ENCODE measurements at regions not wholly inside any gene's neighbourhood (a gene's known extent, or its start where the extent isn't known, plus 50 kb on each side); places are given as distances from the start of the nearest gene placed in this dataset.

GRCh38 chr3:7854721-7855120 lies 646.9 kb upstream of the LMCD1 start:
- RAD21 ChIA-PET (ENCODE audit: unreplicated experiment): no interaction called here
- Histone ChIP-seq H3K27ac (ENCODE audit: control insufficient read depth, insufficient read depth) (no peak overlapping the region), H3K4me1 (ENCODE audit: control insufficient read depth, insufficient read depth, low read length) (no peaks in the 10 kb centered on the region), H3K4me2 (ENCODE audit: control insufficient read depth, insufficient read depth) (no peak overlapping the region), H3K9me3 (replicated peaks; ENCODE audit: control insufficient read depth, insufficient read depth, low read length) (no peaks in the 10 kb centered on the region), H2AFZ (ENCODE audit: control insufficient read depth, low read depth, low read length) (no peak overlapping the region), H3K36me3 (ENCODE audit: control insufficient read depth in 2 of 2, insufficient read depth in 2 of 2, low read length in 1 of 2) (no peaks in the 10 kb centered on the region), H3K9ac (ENCODE audit: control insufficient read depth, insufficient read depth, low read length) (no peak overlapping the region), H3K27me3 (replicated peaks in 1 of 2; ENCODE audit: control insufficient read depth in 2 of 2, insufficient read depth in 2 of 2, low read length in 1 of 2) (no peaks in the 10 kb centered on the region), H4K20me1 (ENCODE audit: control insufficient read depth, insufficient read depth) (no peaks in the 10 kb centered on the region), H3K79me2 (ENCODE audit: control insufficient read depth, insufficient read depth, low read length) (no peaks in the 10 kb centered on the region), H3K4me3 (no peak overlapping the region)
- DNase-seq (ENCODE audit: low read depth, low spot score) (no peak), ATAC-seq (no peak), FAIRE-seq (no peak)
- SMC1A ChIA-PET (ENCODE audit: uncharacterized antibody, unreplicated experiment): no interaction called here
- POLR2A ChIA-PET: no interaction called here
- intact Hi-C loops (cut with micrococcal nuclease; ENCODE audit: unreplicated experiment) (no loop called here), in situ Hi-C loops (cut with MboI) (no loop called here)
- BruUV-seq (replicated peaks): no TSS peak
- WGBS (ENCODE audit: insufficient coverage, insufficient replicate concordance, low lambda C conversion rate, missing lambda C conversion rate): 37% methylated on average over 5 of the region's 5 CpGs
- CTCF ChIA-PET: no interaction called here
- TF ChIP-seq ZNF384 (IDR thresholded peaks at IDR 0.05; ENCODE audit: borderline replicate concordance, low read depth, low read length) (no peak), WRNIP1 (IDR thresholded peaks at IDR 0.05; ENCODE audit: borderline replicate concordance, low read depth, low read length) (no peak), NBN (IDR thresholded peaks at IDR 0.05) (no peak)

GRCh38 chr3:7865611-7866010 lies 636.0 kb upstream of the LMCD1 start:
- H3K36me3 ChIP-seq (ENCODE audit: control insufficient read depth in 2 of 2, insufficient read depth in 2 of 2, low read length in 1 of 2): no peaks in the 10 kb centered on the region
- no peak overlapping the region for H3K4me3 ChIP-seq
- FAIRE-seq (no peak), ATAC-seq (no peak), DNase-seq (ENCODE audit: low read depth, low spot score) (no peak)
- no peak overlapping the region for H3K9ac ChIP-seq (ENCODE audit: control insufficient read depth, insufficient read depth, low read length)
- H2AFZ ChIP-seq (ENCODE audit: control insufficient read depth, low read depth, low read length): no peak overlapping the region
- H3K27me3 ChIP-seq (replicated peaks in 1 of 2; ENCODE audit: control insufficient read depth in 2 of 2, insufficient read depth in 2 of 2, low read length in 1 of 2): no peaks in the 10 kb centered on the region
- H3K9me3 ChIP-seq (replicated peaks; ENCODE audit: control insufficient read depth, insufficient read depth, low read length): no peaks in the 10 kb centered on the region
- ChIA-PET POLR2A (no interaction called here), RAD21 (ENCODE audit: unreplicated experiment) (no interaction called here), CTCF (no interaction called here), SMC1A (ENCODE audit: uncharacterized antibody, unreplicated experiment) (interaction anchor here (0.7 kb wide), 1 partner anchor 16 kb away, joined by 3 read pairs; no protein-coding TSS in a partner anchor)
- in situ Hi-C loops (cut with MboI): no loop called here
- H4K20me1 ChIP-seq (ENCODE audit: control insufficient read depth, insufficient read depth): no peaks in the 10 kb centered on the region
- no peaks in the 10 kb centered on the region for H3K79me2 ChIP-seq (ENCODE audit: control insufficient read depth, insufficient read depth, low read length)
- intact Hi-C loops (cut with micrococcal nuclease; ENCODE audit: unreplicated experiment): no loop called here
- no peak overlapping the region for H3K27ac ChIP-seq (ENCODE audit: control insufficient read depth, insufficient read depth)
- H3K4me2 ChIP-seq (ENCODE audit: control insufficient read depth, insufficient read depth): no peak overlapping the region
- WGBS (ENCODE audit: insufficient coverage, insufficient replicate concordance, low lambda C conversion rate, missing lambda C conversion rate): 54% methylated on average over 4 of the region's 4 CpGs
- BruUV-seq (replicated peaks): no TSS peak
- H3K4me1 ChIP-seq (ENCODE audit: control insufficient read depth, insufficient read depth, low read length): no peaks in the 10 kb centered on the region
- TF ChIP-seq SKIL (IDR thresholded peaks at IDR 0.05; ENCODE audit: low read depth, poor library complexity, severe bottlenecking) (no peak), ATF7 (IDR thresholded peaks at IDR 0.05; ENCODE audit: low read depth) (no peak), TAF1 (IDR thresholded peaks at IDR 0.05; ENCODE audit: borderline replicate concordance, low read depth, low read length) (no peak)
